Esophagus muscularis mucosa (tissue), 3 donors: ENCODE measurements at regions not wholly inside any gene's neighbourhood (a gene's known extent, or its start where the extent isn't known, plus 50 kb on each side); places are given as distances from the start of the nearest gene placed in this dataset.

Experiments
- POLR2A ChIP-seq: fragments of 450-650 bp; IDR thresholded peaks from one replicate; pipeline ENCODE4 v1.6.1; 2017; ENCODE audit warnings: antibody characterized with exemption, moderate library complexity, mild to moderate bottlenecking, low read depth
- POLR2AphosphoS5 ChIP-seq, 2 donors: sonication (generic); formaldehyde crosslinking; IDR thresholded peaks; one replicate each; pipeline ENCODE4 v1.6.1; 2017; ENCODE audit warnings: antibody characterized with exemption in 2 of 2
- TF ChIP-seq, protein P1 (sequence below), 3 experiments: fragments of 200-600 bp in 2 of 3; fragments of 450-650 bp in 1 of 3; sonication (generic) in 2 of 3; IDR thresholded peaks; one replicate each; pipeline ENCODE4 v1.5.1; 2017 to 2019; ENCODE audit warnings: antibody characterized with exemption in 3 of 3, mild to moderate bottlenecking in 2 of 3, moderate library complexity in 1 of 3

DNA sequence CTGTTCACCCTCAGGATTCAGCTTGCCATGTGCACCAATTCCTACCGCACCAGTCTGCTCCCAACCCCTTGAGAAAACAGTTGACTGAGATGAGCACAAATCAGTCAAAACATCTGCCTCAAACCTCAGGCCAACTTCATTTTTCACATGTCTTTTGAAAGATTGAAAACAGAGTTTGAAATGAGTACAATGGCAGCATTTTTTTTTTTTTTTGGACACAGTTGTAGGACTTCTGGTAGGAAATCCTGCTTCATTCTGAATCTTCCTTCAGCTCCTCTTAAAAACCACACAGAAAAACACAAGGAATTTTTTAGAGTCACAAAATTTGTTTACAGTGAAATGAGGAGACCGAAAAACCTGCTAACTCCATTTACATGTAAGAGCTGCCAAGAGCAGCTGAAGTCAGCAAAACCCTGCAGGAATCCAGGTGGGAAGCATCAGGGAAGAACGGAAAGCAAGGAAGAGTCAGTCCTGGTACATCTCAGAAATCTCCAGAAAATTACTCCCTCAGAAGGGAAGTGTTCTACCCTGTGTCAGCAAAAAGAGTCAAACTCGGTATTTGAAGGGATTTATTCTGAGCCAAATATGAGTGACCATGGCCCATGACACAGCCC is 100.3 kb upstream of the TMTC1 start:
- TF ChIP-seq POLR2A (no peak), POLR2AphosphoS5 (IDR thresholded peaks at IDR 0.05) (no peak)
- TF ChIP-seq, protein P1, sequence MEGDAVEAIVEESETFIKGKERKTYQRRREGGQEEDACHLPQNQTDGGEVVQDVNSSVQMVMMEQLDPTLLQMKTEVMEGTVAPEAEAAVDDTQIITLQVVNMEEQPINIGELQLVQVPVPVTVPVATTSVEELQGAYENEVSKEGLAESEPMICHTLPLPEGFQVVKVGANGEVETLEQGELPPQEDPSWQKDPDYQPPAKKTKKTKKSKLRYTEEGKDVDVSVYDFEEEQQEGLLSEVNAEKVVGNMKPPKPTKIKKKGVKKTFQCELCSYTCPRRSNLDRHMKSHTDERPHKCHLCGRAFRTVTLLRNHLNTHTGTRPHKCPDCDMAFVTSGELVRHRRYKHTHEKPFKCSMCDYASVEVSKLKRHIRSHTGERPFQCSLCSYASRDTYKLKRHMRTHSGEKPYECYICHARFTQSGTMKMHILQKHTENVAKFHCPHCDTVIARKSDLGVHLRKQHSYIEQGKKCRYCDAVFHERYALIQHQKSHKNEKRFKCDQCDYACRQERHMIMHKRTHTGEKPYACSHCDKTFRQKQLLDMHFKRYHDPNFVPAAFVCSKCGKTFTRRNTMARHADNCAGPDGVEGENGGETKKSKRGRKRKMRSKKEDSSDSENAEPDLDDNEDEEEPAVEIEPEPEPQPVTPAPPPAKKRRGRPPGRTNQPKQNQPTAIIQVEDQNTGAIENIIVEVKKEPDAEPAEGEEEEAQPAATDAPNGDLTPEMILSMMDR (IDR thresholded peaks at IDR 0.05), result no peak
